ENCODE measurements at regions not wholly inside any gene's neighbourhood (a gene's known extent, or its start where the extent isn't known, plus 50 kb on each side); places are given as distances from the start of the nearest gene placed in this dataset.
A peak's percentile ranks its signal among the peaks of the same experiment; 100 is the strongest.

- DNase-seq, result peak; percentile 45
Observed at GRCh38 chr2:186919296-186919695, 70.3 kb upstream of the ZSWIM2 start.

GRCh38 chr2:186918495-186918894, 69.5 kb upstream of the ZSWIM2 start:
- no peak for DNase-seq

- no peak for DNase-seq
Observed at GRCh38 chr2:186917866-186918265, 68.9 kb upstream of the ZSWIM2 start.

- no peak for DNase-seq
Observed at GRCh38 chr2:186913870-186914269, 64.9 kb upstream of the ZSWIM2 start.

- DNase-seq, result no peak
Observed at GRCh38 chr2:186912979-186913378, 64.0 kb upstream of the ZSWIM2 start.

GRCh38 chr2:186911551-186912085, 62.6 kb upstream of the ZSWIM2 start:
- no peak for DNase-seq

- no peak for DNase-seq
Observed at GRCh38 chr2:186910996-186911395, 62.0 kb upstream of the ZSWIM2 start.

GRCh38 chr2:186909095-186909494, 60.1 kb upstream of the ZSWIM2 start:
- no peak for DNase-seq

- DNase-seq, result no peak
Observed at GRCh38 chr2:186907897-186908296, 58.9 kb upstream of the ZSWIM2 start.

GRCh38 chr2:186903216-186903615, 54.2 kb upstream of the ZSWIM2 start:
- no peak for DNase-seq

Measured in right forelimb (tissue), 1 donor.